ENCODE measurements at regions not wholly inside any gene's neighbourhood (a gene's known extent, or its start where the extent isn't known, plus 50 kb on each side); places are given as distances from the start of the nearest gene placed in this dataset.

DNA sequence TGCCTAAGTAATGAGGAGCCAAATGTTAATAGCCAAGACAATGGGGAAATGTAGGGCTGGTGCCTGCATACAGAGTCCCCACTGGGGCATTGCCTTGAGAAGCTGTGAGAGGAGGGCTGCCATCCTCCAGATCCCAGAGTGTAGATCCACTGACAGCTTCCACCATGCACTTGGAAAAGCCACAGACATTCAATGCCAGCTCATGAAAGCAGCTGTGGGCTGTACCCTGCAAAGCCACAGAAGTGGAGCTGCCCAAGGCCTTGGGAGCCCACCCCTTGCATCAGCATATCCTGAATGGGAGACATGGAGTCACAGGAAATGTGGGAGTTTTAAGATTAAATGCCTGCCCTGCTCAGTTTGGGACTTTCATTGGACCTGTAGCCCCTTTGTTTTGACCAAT is 244.7 kb downstream of the BTG1 start:
- TF ChIP-seq, protein P1, sequence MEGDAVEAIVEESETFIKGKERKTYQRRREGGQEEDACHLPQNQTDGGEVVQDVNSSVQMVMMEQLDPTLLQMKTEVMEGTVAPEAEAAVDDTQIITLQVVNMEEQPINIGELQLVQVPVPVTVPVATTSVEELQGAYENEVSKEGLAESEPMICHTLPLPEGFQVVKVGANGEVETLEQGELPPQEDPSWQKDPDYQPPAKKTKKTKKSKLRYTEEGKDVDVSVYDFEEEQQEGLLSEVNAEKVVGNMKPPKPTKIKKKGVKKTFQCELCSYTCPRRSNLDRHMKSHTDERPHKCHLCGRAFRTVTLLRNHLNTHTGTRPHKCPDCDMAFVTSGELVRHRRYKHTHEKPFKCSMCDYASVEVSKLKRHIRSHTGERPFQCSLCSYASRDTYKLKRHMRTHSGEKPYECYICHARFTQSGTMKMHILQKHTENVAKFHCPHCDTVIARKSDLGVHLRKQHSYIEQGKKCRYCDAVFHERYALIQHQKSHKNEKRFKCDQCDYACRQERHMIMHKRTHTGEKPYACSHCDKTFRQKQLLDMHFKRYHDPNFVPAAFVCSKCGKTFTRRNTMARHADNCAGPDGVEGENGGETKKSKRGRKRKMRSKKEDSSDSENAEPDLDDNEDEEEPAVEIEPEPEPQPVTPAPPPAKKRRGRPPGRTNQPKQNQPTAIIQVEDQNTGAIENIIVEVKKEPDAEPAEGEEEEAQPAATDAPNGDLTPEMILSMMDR (IDR thresholded peaks at IDR 0.05; ENCODE audit: low read depth, low read length) = no peak
- TF ChIP-seq EZH2phosphoT487 (IDR thresholded peaks at IDR 0.05; ENCODE audit: low read depth) = no peak

Data from OCI-LY3 (cell line).